ENCODE measurements at regions not wholly inside any gene's neighbourhood (a gene's known extent, or its start where the extent isn't known, plus 50 kb on each side); places are given as distances from the start of the nearest gene placed in this dataset.

- TF ChIP-seq, protein P1, sequence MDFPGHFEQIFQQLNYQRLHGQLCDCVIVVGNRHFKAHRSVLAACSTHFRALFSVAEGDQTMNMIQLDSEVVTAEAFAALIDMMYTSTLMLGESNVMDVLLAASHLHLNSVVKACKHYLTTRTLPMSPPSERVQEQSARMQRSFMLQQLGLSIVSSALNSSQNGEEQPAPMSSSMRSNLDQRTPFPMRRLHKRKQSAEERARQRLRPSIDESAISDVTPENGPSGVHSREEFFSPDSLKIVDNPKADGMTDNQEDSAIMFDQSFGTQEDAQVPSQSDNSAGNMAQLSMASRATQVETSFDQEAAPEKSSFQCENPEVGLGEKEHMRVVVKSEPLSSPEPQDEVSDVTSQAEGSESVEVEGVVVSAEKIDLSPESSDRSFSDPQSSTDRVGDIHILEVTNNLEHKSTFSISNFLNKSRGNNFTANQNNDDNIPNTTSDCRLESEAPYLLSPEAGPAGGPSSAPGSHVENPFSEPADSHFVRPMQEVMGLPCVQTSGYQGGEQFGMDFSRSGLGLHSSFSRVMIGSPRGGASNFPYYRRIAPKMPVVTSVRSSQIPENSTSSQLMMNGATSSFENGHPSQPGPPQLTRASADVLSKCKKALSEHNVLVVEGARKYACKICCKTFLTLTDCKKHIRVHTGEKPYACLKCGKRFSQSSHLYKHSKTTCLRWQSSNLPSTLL (IDR thresholded peaks at IDR 0.05) = no peak
- TF ChIP-seq ZNF644 (tag; IDR thresholded peaks at IDR 0.05; ENCODE audit: low read depth) = no peak
- no peak for TF ChIP-seq UBTF (IDR thresholded peaks at IDR 0.05; ENCODE audit: borderline replicate concordance in 1 of 2, low read depth in 2 of 2, low read length in 2 of 2)
- no peak for TF ChIP-seq BCL6 (CRISPR knock-in tag; IDR thresholded peaks at IDR 0.05)
These were observed 110.6 kb upstream of the UXS1 start (continued) for GRCh38 chr2:106304612-106305184.

DNA sequence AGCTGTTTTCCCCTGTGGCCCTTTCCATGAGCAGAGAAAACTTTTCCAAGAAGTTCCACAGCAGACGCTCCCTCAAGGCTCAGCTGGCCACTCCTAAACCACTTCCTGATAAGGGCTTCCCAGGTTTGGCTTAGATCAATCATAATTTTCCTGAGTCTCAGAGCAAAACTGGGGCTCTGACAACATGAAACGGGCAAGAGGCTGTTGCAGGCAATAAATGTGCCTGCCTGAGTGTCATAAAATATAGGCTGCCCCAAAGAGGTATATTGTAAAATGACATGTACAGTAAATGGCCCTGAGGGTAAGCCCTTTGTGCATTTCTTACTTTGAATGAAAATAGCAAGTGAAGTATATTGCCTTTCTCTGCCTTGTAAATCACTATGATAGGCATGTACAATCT is 105.6 kb upstream of the UXS1 start:
- intact Hi-C loops (cut with micrococcal nuclease) = no loop called here
- no peak overlapping the region for H3K4me2 ChIP-seq (ENCODE audit: insufficient read depth, low read length)
- no peaks in the 10 kb centered on the region for H3K36me3 ChIP-seq (ENCODE audit: control insufficient read depth, insufficient read depth, low read length)
- H3K4me1 ChIP-seq (replicated peaks in 1 of 2; ENCODE audit: control insufficient read depth in 2 of 2, insufficient read depth in 2 of 2, low read length in 2 of 2) = no peaks in the 10 kb centered on the region
- peaks cover 5 to 23% of the 10 kb centered on the region in 2 experiments; a peak in 3 of 5 replicates for H3K27me3 ChIP-seq (ENCODE audit: control insufficient read depth in 2 of 2, insufficient read depth in 2 of 2, low read length in 2 of 2)
- no peak overlapping the region for H3K4me3 ChIP-seq
- DNase-seq (ENCODE audit: extremely low read depth in 1 of 4, low spot score in 3 of 4) = no peak
- H3K9ac ChIP-seq (ENCODE audit: insufficient read depth in 1 of 2, low read depth in 2 of 2, low read length in 2 of 2) = no peak overlapping the region
- no peaks in the 10 kb centered on the region for H3K79me2 ChIP-seq (ENCODE audit: control insufficient read depth, insufficient read depth, low read length)
- CTCF ChIA-PET (ENCODE audit: low intra/inter-chr PET ratio) = no interaction called here
- POLR2A ChIA-PET = no interaction called here
- 0% methylated on average over 2 of the region's 2 CpGs for WGBS (ENCODE audit: insufficient coverage, low coverage, missing lambda C conversion rate)
- H3K27ac ChIP-seq (ENCODE audit: extremely low read depth, low read depth, low read length) = no peak overlapping the region
- no peaks in the 10 kb centered on the region for H3K9me3 ChIP-seq (replicated peaks; ENCODE audit: control insufficient read depth, insufficient read depth, low read depth, low read length)
- no peak for TF ChIP-seq ZBED1 (IDR thresholded peaks at IDR 0.05)
- in situ Hi-C loops (cut with MboI) = no loop called here
- no peaks in the 10 kb centered on the region for H4K20me1 ChIP-seq (replicated peaks; ENCODE audit: control insufficient read depth, insufficient read depth, low read length)
- FAIRE-seq = no peak
- no peak overlapping the region for H2AFZ ChIP-seq (ENCODE audit: low read depth, low read length)
- no TSS peak for BruUV-seq (replicated peaks)
- no peak for ATAC-seq
- no peaks in the 10 kb centered on the region for H3K9me1 ChIP-seq (ENCODE audit: control insufficient read depth, insufficient read depth, low read length)

All from K562 (cell line).